Ascending aorta (tissue), 2 donors: ENCODE measurements at regions not wholly inside any gene's neighbourhood (a gene's known extent, or its start where the extent isn't known, plus 50 kb on each side); places are given as distances from the start of the nearest gene placed in this dataset.
"Not testable (repeated sequence)": the region's sequence is repeated elsewhere in the genome, so short reads cannot be mapped to it uniquely, and the experiment has no call there.

ENCODE experiments used
- DNase-seq, 2 donors: peaks; one replicate each; pipeline ENCODE4 v3.0.0-alpha.2; 2019; ENCODE audit warnings: low spot score in 2 of 2
- H3K27ac ChIP-seq, 2 donors: fragments of 200-600 bp; sonication (generic); one replicate each; pipeline ENCODE4 v1.5.1; 2016 to 2017; ENCODE audit warnings: mild to moderate bottlenecking in 1 of 2
- H3K27me3 ChIP-seq: fragments of 200-600 bp; sonication (generic); one replicate; pipeline ENCODE4 v1.5.1; 2017
- H3K36me3 ChIP-seq, 2 donors: fragments of 200-600 bp; sonication (generic); one replicate each; pipeline ENCODE4 v1.5.1; 2016
- H3K4me1 ChIP-seq, 2 donors: fragments of 200-600 bp; sonication (generic); one replicate each; pipeline ENCODE4 v1.5.1; 2016 to 2017; ENCODE audit warnings: mild to moderate bottlenecking in 1 of 2
- H3K4me3 ChIP-seq, 2 donors: fragments of 200-600 bp; sonication (generic); one replicate each; pipeline ENCODE4 v1.5.1; 2016 to 2017; ENCODE audit warnings: mild to moderate bottlenecking in 1 of 2
- H3K9me3 ChIP-seq, 2 donors: fragments of 200-600 bp; sonication (generic); one replicate each; pipeline ENCODE4 v1.5.1; 2016
- CTCF ChIP-seq, 3 experiments: fragments of 200-600 bp in 2 of 3; fragments of 450-650 bp in 1 of 3; sonication (generic) in 2 of 3; IDR thresholded peaks; one replicate each; pipeline ENCODE4 v1.5.1; 2016 to 2019; ENCODE audit warnings: antibody characterized with exemption in 3 of 3, mild to moderate bottlenecking in 1 of 3, moderate library complexity in 1 of 3
- intact Hi-C: fragments of 100-400 bp; cut with DNase I; formaldehyde crosslinking; loops from one replicate; pipeline ENCODE4 v1.15.1; 2023

DNA sequence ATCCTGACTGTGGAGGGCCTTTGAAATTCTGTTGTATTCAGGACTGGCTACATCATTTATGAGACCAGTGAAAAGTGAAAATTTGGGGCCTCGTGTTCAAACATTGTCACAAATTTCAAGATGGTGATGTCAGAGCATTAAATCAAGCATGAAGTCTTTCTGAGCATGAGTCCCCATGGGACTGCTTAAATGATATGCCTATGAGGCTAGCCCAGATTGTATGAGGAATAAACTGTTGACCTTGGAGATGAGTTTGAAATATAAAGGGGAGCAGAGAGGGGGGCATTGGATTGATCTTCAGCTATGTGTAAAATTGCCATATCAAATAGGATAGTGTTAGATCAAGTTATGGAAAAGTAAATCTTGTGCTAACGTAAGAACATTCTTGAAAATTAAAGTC lies 230.0 kb downstream of the SPANXN3 start:
- DNase-seq: no peak
- Histone ChIP-seq H3K27me3 (no peaks in the 10 kb centered on the region), H3K36me3 (no peaks in the 10 kb centered on the region), H3K4me3 (no peak overlapping the region), H3K27ac (no peak overlapping the region), H3K9me3 (no peaks in the 10 kb centered on the region), H3K4me1 (no peaks in the 10 kb centered on the region)
- no peak for TF ChIP-seq CTCF (IDR thresholded peaks at IDR 0.05)
- intact Hi-C loops: no loop called here

DNA sequence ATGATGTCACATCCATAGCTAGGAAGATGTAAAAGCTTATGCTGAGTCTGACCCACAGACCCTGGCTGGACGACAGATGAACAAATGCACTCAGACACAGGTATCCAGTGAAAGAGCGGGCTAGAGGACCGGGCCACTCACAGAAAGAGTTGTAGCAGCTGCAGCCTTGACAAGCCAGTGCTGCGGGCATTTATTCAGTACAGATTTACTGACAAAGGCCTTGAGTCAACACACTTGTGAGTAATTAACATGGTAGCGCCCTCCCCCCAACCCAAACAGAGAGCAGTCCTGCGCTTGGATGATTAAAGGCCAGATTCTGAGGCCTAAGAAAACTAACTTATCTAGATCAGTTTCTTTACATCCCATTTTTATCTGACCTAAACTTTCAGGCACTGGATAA lies 244.6 kb downstream of the SPANXN4 start:
- Histone ChIP-seq H3K4me1 (no peaks in the 10 kb centered on the region), H3K4me3 (no peak overlapping the region), H3K27ac (no peak overlapping the region), H3K36me3 (no peaks in the 10 kb centered on the region), H3K27me3 (no peaks in the 10 kb centered on the region), H3K9me3 (no peaks in the 10 kb centered on the region)
- no peak for DNase-seq
- intact Hi-C loops: no loop called here
- no peak for TF ChIP-seq CTCF (IDR thresholded peaks at IDR 0.05)

- H3K27ac ChIP-seq, H3K36me3 ChIP-seq, H3K27me3 ChIP-seq, H3K4me1 ChIP-seq, H3K9me3 ChIP-seq, H3K4me3 ChIP-seq, DNase-seq, intact Hi-C loops: not testable (repeated sequence)
Observed at GRCh38 chrX:143244593-143244992, 218.9 kb downstream of the SPANXN4 start.

DNA sequence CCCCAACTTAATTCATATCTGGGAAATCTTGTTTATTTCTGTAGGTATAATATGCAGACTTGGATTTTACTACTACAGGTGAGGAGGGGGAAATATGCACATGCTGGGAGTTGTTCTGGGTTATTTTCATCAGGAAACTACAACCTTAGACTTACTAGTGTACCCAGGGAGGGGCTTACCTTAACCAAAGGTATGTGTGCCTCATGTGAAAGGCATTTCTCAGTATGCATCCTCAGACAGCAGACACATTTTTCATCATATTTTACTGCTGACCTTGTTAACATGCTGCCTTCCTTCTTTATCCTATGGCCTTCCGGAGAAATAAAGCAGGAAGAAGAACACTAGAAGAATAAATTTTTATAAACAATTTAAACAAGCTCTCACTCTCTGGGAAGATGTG lies 214.9 kb downstream of the SPANXN4 start:
- Histone ChIP-seq H3K4me3 (no peak overlapping the region), H3K36me3 (no peaks in the 10 kb centered on the region), H3K27me3 (no peaks in the 10 kb centered on the region), H3K27ac (no peak overlapping the region), H3K4me1 (no peaks in the 10 kb centered on the region), H3K9me3 (no peaks in the 10 kb centered on the region)
- no peak for TF ChIP-seq CTCF (IDR thresholded peaks at IDR 0.05)
- intact Hi-C loops: no loop called here
- no peak for DNase-seq

- H3K4me1 ChIP-seq: no peaks in the 10 kb centered on the region
- H3K9me3 ChIP-seq: no peaks in the 10 kb centered on the region
- no peak for DNase-seq
- no peak overlapping the region for H3K4me3 ChIP-seq
- intact Hi-C loops: no loop called here
- TF ChIP-seq CTCF (IDR thresholded peaks at IDR 0.05): no peak
- H3K27me3 ChIP-seq: no peaks in the 10 kb centered on the region
- H3K27ac ChIP-seq: no peak overlapping the region
- no peaks in the 10 kb centered on the region for H3K36me3 ChIP-seq
Observed at GRCh38 chrX:143231492-143231891, 205.8 kb downstream of the SPANXN4 start.

- H3K27me3 ChIP-seq, H3K9me3 ChIP-seq, H3K4me1 ChIP-seq, intact Hi-C loops, H3K36me3 ChIP-seq, H3K4me3 ChIP-seq, DNase-seq, H3K27ac ChIP-seq: not testable (repeated sequence)
Observed at GRCh38 chrX:143228600-143228999, 202.9 kb downstream of the SPANXN4 start.

DNA sequence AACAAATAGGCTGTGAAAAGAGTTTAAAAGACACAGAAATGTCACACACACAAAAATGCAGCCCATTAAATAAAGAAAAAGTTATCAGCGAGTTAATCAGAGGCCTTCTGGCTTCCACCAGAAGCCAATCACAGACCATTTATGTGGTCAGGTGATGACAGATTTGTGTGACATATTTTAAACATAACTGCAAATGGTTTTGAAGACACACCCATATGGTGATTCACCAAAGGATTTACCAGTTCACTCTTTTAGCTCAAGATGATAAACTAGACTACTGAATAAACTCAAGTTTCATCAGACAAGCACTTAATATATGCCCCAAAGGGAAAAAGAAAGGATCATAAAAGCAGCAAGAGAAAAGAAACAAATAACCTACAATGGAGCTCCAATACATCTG lies 181.2 kb downstream of the SPANXN4 start:
- intact Hi-C loops: no loop called here
- Histone ChIP-seq H3K36me3 (no peaks in the 10 kb centered on the region), H3K4me3 (no peak overlapping the region), H3K27ac (no peak overlapping the region), H3K9me3 (no peaks in the 10 kb centered on the region), H3K4me1 (no peaks in the 10 kb centered on the region), H3K27me3 (no peaks in the 10 kb centered on the region)
- TF ChIP-seq CTCF (IDR thresholded peaks at IDR 0.05): no peak
- no peak for DNase-seq
